Peyer's patch (tissue), 4 donors: ENCODE measurements at regions not wholly inside any gene's neighbourhood (a gene's known extent, or its start where the extent isn't known, plus 50 kb on each side); places are given as distances from the start of the nearest gene placed in this dataset.

ENCODE experiments used
- CTCF ChIP-seq, 6 experiments: fragments of 450-650 bp in 4 of 6; fragments of 200-600 bp in 2 of 6; sonication (generic) in 1 of 6; IDR thresholded peaks; one replicate each; pipeline ENCODE4 v1.5.1; 2017 to 2019; ENCODE audit warnings: antibody characterized with exemption in 6 of 6, mild to moderate bottlenecking in 3 of 6, moderate library complexity in 1 of 6
- POLR2A ChIP-seq, 2 donors: fragments of 450-650 bp; IDR thresholded peaks; one replicate each; pipeline ENCODE4 v1.5.1; 2017; ENCODE audit warnings: antibody characterized with exemption in 2 of 2, mild to moderate bottlenecking in 2 of 2, moderate library complexity in 2 of 2

GRCh38 chr5:125814119-125814518, 609.1 kb upstream of the GRAMD2B start:
- TF ChIP-seq CTCF (IDR thresholded peaks at IDR 0.05) (no peak), POLR2A (IDR thresholded peaks at IDR 0.05) (no peak)
